ENCODE measurements at regions not wholly inside any gene's neighbourhood (a gene's known extent, or its start where the extent isn't known, plus 50 kb on each side); places are given as distances from the start of the nearest gene placed in this dataset.

- Histone ChIP-seq H2AK5ac (ENCODE audit: low read depth, low read length) (no peak overlapping the region), H3K23ac (ENCODE audit: insufficient read length) (no peak overlapping the region), H3K27me3 (replicated peaks in 1 of 4; ENCODE audit: control insufficient read depth in 3 of 4, extremely low read depth in 1 of 4, insufficient read depth in 3 of 4, low read length in 3 of 4) (no peaks in the 10 kb centered on the region), H3K79me2 (ENCODE audit: control insufficient read depth in 1 of 2, insufficient read depth in 2 of 2, low read length in 2 of 2) (no peaks in the 10 kb centered on the region), H3K56ac (replicated peaks; ENCODE audit: insufficient read length, low read depth, low read length) (no peak overlapping the region), H3K23me2 (ENCODE audit: low read depth, low read length) (no peaks in the 10 kb centered on the region), H3K18ac (ENCODE audit: extremely low read depth, low read length) (no peak overlapping the region), H4K8ac (ENCODE audit: extremely low read depth, insufficient read depth, low read length) (no peak overlapping the region), H3K9me3 (ENCODE audit: insufficient read depth in 2 of 2, low read depth in 1 of 2, low read length in 1 of 2) (no peaks in the 10 kb centered on the region), H2BK5ac (ENCODE audit: low read depth, low read length) (no peak overlapping the region), H3K36me3 (ENCODE audit: control insufficient read depth in 2 of 4, insufficient read depth in 4 of 4, low read length in 3 of 4) (no peaks in the 10 kb centered on the region), H3K4me2 (ENCODE audit: insufficient read depth in 1 of 2, low read depth in 2 of 2, low read length in 2 of 2) (no peak overlapping the region), H4K5ac (ENCODE audit: insufficient read length, low read depth, low read length) (no peak overlapping the region), H4K91ac (replicated peaks; ENCODE audit: insufficient read length, low read length) (no peak overlapping the region), H3K4me1 (replicated peaks in 1 of 4; ENCODE audit: control insufficient read depth in 3 of 4, insufficient read depth in 4 of 4, low read length in 3 of 4) (peaks cover 2 to 5% (median 3%) of the 10 kb centered on the region in 4 experiments; a peak in 4 of 7 replicates), H2AFZ (ENCODE audit: low read length) (no peak overlapping the region), H3K4me3 (ENCODE audit: extremely low read depth in 1 of 4, insufficient read depth in 2 of 4, low read depth in 3 of 4, low read length in 4 of 4) (no peak overlapping the region), H3K14ac (ENCODE audit: insufficient read length) (no peak overlapping the region), H3K79me1 (ENCODE audit: low read depth, low read length) (no peaks in the 10 kb centered on the region), H2BK15ac (ENCODE audit: low read length) (no peak overlapping the region), H2BK12ac (ENCODE audit: low read depth, low read length) (no peak overlapping the region), H3K27ac (ENCODE audit: low read depth, low read length) (no peak overlapping the region), H4K20me1 (replicated peaks in 1 of 2; ENCODE audit: control insufficient read depth in 1 of 2, insufficient read depth in 2 of 2, low read length in 2 of 2) (no peaks in the 10 kb centered on the region), H2BK20ac (ENCODE audit: low read length) (no peak overlapping the region), H3K9ac (replicated peaks in 1 of 4; ENCODE audit: extremely low read depth in 1 of 4, low read depth in 3 of 4, low read length in 3 of 4) (no peak overlapping the region), H3K4ac (replicated peaks; ENCODE audit: insufficient read length, low read depth, low read length) (no peak overlapping the region), H2BK120ac (replicated peaks; ENCODE audit: low read depth, low read length) (no peak overlapping the region)
- FAIRE-seq, result no peak
- WGBS, 2 experiments (ENCODE audit: extremely low coverage in 1 of 2, insufficient coverage in 1 of 2, insufficient read length in 1 of 2, insufficient replicate concordance in 2 of 2, low coverage in 1 of 2, low lambda C conversion rate in 2 of 2, missing lambda C conversion rate in 1 of 2), result 100% methylated on average over 6 of the region's 6 CpGs; no CpG with 5 or more reads in 1 of the 2 experiments
- TF ChIP-seq CHD2 (IDR thresholded peaks at IDR 0.05; ENCODE audit: low read length) (no peak), BRCA1 (IDR thresholded peaks at IDR 0.05; ENCODE audit: low read depth, low read length) (no peak), KDM1A (IDR thresholded peaks at IDR 0.05; ENCODE audit: borderline replicate concordance, low read length) (no peak), JUND (IDR thresholded peaks at IDR 0.05; ENCODE audit: low read length) (no peak)
- DNase-seq (ENCODE audit: low read depth in 1 of 2, low spot score in 2 of 2), result no peak
- ChIA-PET POLR2A (ENCODE audit: partially characterized antibody) (no interaction called here), CTCF (ENCODE audit: partially characterized antibody) (interaction anchor here (0.6 kb wide), 1 partner anchor 9 kb away, joined by 3 read pairs; no protein-coding TSS in a partner anchor)
These were observed 242.5 kb downstream of the DIRAS2 start for GRCh38 chr9:90400091-90400490.

All from H1 (cell line).